Left hindlimb (tissue), 1 donor: ENCODE measurements at regions not wholly inside any gene's neighbourhood (a gene's known extent, or its start where the extent isn't known, plus 50 kb on each side); places are given as distances from the start of the nearest gene placed in this dataset.
"Not testable (repeated sequence)": the region's sequence is repeated elsewhere in the genome, so short reads cannot be mapped to it uniquely, and the experiment has no call there.

Experiments used
- DNase-seq: peaks from one replicate; pipeline ENCODE4 v3.0.0-alpha.2; 2018

DNA sequence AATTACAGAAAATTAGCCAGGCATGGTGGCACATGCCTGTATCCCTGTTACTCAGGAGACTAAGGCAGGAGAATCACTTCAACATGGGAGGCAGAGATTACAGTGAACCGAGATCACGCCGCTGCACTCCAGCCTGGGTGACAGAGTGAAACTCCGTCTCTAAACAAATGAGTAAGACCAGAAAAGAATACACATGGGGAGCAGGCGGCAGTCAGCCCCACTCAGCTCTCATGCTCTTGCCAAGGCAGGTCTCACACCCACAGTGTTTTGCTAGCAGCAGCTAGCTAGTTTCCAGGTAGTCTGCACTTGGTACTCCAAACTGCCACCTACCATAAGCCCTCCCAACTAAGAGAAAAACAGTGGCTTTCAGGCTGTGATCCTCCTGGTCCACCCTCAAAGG is 722.3 kb upstream of the CTNND2 start:
- no peak for DNase-seq

DNA sequence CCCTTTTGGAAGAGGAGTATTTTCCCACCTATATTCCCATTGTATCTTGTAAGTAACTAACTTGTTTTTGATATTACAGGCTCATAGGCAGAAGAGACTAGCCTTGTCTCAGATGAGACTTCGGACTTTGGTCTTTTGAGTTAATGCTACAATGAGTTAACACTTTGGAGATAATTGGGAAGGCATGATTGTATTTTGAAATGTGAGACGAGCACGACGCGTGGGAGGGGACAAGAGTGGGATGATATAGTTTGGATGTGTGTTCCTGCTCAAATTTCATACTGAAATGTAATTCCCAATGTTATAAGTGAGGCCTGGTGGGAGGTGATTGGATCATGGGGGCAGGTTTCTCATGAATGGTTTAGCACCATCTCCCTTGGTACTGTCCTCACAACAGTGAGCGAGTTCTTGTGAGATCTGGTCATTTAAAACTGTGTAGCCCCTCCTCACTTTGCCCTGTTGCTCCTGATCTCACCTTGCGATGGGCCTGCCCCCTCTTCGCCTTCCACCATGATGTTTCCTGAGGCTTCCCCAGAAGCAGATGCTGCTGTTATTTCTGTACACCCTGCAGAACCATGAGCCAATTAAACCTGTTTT is 721.5 kb upstream of the CTNND2 start:
- no peak for DNase-seq

DNA sequence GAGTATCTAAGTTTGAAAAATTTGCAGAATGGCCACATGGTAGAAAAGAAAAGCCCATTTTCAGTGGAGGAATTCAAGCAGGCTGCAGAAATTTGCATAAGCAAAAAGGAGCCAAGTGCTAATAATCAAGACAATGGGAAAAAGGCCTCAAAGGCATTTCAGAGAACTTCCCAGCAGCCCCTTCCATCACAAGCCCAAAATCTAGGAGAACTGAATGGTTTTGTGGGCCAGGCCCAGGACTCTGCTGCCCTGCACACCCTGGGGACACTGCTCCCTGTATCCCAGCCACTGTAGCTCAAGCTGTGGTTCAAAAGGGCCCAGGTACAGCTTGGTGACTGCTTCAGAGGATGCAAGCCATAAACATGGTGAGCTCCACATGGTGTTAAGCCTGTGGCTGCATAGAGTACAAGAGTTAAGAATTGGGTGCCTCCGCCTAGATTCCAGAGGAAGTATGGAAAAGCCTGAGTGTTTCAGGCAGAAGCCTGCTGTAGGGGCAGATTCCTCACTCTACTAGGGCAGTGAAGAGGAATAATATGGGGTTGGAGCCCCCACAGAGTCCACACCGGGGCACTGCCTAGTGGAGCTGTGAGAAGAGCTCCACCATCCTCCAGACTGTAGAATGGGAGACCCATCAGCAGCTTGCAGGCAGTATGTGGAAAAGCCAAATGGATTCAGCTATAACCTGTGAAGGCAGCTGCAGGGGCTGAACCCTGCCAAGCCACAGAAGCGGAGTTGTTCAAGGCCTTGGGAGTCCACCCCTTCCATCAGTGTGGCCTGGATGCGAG is 720.7 kb upstream of the CTNND2 start:
- no peak for DNase-seq

DNA sequence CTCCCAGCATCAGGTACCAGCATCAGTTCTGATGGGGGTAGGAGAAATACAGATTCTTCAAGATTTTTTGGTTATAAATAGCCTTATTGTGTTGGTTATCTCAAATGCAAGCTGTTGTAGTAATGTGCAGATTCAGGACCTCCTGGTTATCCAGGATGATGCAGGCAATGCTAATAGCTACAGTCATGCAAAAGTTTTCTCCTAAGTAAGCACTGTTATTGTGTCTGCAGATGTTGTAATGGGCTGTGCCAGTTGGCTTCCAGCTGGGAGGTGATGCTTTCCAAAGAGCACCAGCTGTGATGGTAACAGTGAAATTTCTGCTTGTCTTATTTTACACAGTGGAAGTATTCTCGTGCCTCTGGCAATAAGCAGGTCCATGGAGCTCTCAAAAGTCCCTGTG is 719.2 kb upstream of the CTNND2 start:
- no peak for DNase-seq

DNA sequence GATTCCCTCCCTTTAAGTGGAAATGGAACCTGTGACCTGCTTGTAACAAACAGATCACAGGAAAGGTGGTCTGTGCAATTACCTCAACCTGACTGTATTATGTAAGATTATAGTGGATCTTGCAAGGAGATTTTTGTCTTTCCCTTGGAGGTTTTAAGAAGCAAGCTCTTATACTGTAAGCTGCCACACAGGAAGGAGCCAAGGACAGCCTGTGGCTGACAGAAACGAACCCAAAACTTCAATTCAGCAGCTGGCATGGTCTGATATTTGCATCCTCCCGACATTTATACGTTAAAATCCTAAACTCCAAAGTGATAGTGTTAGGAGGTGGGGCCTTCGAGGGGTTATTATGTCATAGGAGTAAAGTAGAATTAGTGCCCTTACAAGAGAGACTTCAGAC is 711.8 kb upstream of the CTNND2 start:
- no peak for DNase-seq

DNA sequence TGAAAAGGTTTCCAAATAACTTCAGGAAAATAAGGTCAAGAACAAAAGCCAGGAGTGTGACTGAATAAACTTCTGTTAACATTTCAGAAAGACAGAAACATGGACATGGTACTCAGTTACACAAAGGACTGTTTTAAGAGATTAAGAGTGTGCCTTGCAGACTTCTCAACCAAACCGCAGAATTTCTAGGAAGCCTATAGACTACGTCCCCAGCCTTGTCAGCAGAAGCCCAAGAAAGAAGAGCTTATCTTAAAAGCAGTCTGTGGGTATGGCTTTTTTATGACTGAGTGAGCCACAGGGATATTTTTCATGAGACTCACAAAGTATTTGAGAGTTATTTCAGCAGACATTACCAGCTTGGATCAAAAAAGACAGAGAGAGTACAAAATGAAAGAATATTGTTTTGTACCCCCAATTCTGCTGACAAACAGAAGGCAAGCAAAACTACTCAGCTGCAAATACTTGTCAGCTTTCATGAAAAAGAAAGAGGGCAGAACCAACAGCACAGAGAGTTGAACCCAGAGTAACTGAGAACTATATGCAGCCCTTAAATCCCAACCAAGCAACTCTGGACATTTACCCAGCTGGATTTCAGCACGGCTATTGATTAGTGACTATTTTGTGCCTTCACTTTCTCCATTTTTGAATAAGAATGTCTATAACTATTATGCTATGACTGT is 711.0 kb upstream of the CTNND2 start:
- DNase-seq: no peak

DNA sequence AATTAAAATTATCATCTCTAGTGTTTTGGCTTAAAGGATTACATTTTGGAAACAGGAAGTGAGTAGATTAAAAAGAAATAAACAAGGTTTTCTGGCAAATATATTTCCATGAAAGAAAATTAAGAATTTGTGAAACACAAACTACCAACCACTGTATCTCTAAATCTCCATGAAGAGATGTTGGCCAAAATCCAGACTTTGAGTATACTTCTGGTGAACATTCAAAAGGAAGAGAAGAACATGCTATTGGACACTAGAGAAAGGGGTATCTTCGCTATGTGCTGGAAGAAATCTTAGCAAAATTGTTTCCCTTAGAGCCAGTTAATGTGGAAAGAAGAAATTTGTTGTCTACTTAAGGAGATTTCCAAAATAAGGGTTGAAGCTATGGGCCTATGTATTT is 710.4 kb upstream of the CTNND2 start:
- no peak for DNase-seq

DNA sequence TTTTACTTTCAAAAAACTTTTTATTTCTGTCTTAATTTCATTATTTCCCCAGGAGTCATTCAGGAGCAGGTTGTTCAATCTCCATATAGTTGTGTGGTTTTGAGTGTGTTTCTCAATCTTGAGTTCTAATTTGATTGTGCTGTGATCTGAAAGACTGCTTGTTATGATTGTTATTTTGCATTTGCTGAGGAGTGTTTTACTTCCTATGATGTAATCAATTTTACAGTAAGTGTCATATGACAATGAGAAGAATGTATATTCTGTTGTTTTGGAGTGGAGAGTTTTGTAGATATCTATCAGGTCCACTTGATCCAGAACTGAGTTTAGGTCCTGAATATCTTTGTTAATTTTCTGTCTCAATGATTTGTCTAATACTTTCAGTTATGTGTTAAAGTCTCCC is 706.9 kb upstream of the CTNND2 start:
- no peak for DNase-seq

DNA sequence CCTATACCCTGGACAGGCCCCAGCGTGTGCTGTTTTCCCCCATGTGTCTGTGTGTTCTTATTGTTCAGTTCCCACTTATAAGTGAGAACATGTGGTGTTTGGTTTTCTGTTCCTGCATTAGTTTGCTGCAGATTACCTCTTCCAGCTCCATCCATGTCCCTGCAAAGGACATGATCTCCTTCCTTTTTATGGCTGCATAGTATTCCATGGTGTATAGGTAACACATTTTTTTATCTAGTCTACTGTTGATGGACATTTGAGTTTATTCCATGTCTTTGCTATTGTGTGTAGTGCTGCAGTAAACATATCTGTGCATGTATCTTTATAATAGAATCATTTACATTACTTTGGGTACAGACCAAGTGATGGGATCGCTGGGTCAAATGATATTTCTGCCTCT is 703.6 kb upstream of the CTNND2 start:
- DNase-seq: not testable (repeated sequence)

DNA sequence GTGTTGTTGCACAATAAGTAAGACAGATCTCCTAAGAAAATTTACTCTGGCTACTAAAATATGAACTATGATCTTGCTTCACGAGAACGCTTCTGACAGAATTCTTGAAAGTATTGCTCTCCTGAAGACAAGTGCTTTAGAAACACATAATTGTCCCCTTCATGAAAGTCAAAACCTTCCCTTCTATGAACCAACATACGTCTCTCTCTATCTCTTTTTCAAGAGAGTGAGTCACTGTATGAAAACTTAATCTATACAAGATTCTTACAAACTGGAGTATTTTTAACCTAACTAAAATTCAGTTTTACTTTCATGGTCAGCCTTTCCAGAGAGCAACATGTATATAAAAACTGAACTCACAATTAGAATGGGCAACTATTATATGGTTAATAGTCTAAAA is 688.0 kb upstream of the CTNND2 start:
- no peak for DNase-seq

DNA sequence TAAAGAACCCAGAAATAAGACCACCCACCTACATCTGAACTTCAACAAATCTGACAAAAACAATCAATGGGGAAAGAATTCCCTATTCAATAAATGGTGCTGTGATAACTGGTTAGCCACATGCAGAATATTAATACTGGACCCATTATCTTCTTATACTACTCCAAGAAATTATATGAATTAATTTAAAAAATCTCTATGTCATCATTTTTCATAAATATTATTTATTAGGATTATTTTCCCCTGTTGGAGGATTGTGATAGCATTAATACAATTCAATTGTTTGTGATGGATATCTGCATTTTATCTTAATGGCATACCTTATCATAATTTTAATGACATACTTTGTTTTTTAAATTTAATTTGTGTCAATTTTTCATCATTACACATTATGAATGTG is 682.2 kb upstream of the CTNND2 start:
- no peak for DNase-seq

DNA sequence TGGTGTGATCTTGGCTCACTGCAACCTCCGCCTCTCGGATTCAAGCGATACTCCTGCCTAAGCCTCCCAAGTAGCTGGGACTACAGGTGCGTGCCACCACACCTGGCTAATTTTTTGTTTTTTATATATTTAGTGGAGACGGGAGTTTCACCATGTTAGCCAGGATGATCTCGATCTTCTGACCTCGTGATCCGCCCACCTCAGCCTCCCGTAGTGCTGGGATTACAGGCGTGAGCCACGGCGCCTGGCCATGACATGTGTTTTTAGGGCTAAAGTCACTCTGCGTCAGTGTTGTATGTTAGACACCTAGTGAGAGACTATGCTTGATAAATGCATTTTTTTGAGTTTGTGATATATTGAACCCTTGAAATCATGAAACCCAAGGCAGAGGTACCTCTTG is 674.6 kb upstream of the CTNND2 start:
- DNase-seq: not testable (repeated sequence)

DNA sequence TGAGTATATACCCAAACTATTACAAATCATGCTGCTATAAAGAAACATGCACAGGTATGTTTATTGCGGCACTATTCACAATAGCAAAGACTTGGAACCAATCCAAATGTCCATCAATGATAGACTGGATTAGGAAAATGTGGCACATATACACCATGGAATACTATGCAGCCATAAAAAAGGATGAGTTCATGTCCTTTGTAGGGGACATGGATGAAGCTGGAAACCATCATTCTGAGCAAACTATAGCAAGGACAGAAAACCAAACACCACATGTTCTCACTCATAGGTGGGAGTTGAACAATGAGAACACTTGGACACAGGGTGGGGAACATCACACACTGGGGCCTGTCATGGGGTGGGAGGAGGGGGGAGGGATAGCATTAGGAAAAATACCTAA is 672.7 kb upstream of the CTNND2 start:
- DNase-seq: not testable (repeated sequence)

DNA sequence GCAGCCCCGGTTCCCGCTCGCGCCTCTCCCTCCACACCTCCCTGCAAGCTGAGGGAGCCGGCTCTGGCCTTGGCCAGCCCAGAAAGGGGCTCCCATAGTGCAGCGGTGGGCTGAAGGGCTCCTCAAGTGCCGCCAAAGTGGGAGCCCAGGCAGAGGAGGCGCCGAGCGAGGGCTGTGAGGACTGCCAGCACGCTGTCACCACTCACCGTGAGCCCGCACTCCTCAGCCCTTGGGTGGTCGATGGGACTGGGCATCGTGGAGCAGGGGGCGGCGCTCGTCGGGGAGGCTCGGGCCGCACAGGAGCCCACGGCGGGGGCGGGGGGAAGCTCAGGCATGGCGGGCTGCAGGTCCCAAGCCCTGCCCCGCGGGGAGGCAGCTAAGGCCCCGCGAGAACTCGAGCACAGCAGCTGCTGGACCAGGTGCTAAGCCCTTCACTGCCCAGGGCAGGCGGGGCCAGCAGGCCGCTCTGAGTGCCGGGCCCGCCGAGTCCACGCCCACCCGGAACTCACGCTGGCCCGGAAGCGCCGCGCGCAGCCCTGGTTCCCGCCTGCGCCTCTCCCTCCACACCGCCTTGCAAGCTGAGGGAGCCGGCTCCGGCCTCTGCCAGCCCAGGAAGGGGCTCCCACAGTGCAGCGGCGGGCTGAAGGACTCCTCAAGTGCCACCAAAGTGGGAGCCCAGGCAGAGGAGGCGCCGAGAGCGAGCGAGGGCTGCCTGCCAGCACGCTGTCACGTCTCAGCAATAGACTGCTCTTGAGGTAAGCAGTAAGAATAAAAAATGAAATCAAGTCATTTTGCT is 670.2 kb upstream of the CTNND2 start:
- DNase-seq: not testable (repeated sequence)

DNA sequence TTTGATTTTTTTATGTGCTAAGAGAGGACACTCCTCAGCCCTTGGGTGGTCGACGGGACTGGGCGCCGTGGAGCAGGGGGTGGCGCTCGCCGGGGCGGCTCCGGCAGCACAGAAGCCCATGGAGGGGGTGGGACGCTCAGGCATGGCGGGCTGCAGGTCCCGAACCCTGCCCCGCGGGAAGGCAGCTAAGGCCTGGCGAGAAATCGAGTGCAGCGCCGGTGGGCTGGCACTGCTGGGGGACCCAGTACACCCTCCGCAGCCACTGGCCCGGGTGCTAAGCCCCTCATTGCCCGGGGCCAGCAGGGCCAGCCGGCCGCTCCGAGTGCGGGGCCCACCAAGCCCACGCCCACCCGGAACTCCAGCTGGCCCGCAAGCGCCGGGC is 669.7 kb upstream of the CTNND2 start:
- not testable (repeated sequence) for DNase-seq

DNA sequence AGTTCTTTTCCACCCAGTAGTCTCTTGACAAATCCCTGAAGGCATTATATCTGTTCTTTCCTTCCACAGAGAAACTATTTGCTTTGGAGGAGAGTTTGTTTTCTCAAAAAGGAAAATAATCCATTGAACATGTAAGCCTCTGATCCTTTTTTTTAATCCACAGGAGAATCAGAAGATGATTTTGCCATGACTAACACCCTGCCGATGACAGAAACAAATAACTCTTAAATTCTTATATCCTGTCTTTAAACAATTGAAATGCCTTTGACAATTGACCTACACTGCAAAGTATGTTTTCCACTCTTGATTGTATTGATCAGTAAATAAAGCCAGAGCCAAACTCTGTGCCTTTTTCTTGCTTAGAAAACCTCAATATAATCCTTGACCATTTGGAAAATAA is 666.4 kb upstream of the CTNND2 start:
- no peak for DNase-seq

DNA sequence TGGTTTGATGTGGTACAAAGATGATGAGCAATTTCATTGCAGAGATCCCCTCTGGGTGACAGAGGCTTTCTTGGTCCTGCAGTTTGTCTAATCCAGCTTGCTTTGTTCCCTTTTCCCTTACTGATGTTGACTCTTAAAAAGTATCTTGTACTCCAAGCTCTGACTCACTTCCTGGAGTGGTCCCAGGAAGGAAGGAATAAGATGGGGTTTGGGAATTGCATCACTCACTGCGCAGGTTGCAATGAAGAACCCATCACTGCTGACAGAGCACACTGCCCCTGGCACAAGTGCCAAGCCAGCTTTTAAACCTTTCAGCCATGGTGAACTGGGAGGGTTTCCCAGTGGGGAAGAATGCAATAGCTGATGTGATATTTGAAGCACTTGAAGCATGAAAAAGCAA is 662.2 kb upstream of the CTNND2 start:
- no peak for DNase-seq

DNA sequence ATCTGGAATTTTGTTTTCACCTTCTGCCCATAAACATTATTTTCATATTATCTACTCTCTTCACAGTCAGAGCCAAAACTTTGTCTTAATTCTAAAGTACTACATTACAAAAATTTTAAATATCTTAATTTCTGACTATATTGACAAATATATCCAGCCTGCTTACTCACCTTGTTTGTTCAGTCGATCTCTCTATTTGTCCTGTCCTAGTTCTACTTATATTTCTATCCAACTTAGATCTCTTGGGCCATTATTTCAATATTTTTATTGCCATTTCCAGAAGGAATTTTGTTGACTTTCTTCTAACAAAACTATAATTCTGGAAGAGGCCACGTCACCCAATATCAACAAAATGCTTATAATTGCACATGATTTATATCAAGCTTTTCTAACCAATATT is 652.8 kb upstream of the CTNND2 start:
- no peak for DNase-seq

DNA sequence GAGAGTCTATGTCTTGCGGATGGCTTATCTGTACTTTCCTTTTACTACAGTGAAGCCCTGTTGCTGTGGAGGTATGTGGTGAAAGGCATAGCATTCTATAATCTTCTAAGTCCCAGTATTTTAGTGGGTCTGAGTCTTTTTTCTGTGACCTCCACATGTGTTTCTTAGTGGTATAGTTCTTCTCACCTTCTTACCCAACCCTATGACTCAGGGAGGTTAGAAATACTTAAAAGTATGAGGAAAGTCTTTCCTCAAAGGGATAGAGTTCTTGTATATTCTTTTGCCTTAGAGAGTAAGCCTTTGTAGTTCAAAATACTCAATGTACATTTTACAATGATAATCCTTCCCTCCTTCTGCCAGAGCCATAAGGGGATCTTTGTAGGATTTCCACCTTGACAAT is 621.9 kb upstream of the CTNND2 start:
- DNase-seq: no peak

DNA sequence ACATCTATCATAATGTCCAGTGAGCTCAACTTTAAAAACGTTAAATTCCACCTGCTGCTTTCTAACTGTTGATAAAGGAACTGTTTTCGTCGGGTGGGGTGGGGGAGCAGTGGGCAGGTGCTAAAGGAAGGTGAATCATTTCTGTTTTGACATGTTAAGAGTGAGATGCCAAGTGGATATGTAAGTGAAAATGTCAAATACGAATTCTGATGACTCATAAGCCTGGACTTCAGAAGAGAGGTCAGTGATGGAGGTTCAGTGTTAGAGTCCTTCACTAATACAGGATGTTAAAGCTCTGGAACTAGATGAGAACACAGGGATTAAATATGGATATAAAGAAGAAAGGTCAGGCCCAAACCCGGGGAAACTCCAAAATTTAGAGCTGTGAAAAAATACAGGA is 617.9 kb upstream of the CTNND2 start:
- no peak for DNase-seq

DNA sequence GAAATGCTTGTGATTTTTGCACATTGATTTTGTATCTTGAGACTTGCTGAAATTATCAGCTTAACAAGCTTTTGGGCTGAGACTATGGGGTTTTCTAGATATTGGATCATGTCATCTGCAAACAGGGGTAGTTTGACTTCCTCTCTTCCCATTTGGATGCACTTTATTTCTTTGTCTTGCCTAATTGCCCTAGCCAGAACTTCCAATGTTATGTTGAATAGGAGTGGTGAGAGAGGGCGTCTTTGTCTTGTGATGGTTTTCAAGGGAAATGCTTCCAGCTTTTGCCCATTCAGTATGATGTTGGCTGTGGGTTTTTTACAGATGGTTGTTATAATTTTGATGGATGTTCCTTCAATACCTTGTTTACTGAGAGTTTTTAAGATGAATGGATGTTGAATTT is 600.7 kb upstream of the CTNND2 start:
- not testable (repeated sequence) for DNase-seq

DNA sequence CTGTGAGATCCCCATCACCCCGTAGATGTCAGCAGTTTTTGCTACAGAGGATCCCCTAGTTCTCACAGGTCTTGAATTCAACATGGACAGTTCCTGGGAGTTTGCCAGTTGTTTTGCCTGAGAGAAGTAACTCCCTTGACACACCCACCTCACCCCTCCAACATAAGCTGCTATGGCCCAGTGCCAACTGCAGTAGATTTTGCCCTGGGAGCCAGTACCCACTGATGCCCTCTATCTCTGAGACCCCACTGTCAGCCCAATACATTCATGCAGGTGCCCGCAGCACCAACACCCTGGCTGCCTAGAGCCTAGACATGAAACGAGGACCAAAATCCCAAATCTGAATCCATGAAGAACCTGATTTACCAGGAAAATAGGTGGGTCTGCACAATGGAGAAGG is 583.9 kb upstream of the CTNND2 start:
- no peak for DNase-seq

DNA sequence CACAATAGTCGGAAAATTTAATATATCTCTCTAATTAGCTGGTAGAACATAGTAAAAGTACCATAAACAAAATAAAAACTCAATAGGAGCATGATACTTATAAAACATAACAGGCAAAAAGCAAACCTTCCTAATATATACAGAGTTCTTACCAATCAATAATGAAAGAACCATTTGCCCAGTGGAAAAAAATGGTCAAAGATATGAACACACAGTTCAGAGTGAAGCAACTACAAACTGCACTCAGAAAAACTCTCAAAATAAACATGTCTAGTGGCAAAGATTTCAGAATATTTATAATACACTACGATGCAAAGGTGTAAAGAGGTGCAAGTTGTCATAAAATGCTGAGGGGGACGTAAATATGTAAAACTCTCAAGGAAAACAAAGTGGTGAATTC is 576.2 kb upstream of the CTNND2 start:
- DNase-seq: no peak

DNA sequence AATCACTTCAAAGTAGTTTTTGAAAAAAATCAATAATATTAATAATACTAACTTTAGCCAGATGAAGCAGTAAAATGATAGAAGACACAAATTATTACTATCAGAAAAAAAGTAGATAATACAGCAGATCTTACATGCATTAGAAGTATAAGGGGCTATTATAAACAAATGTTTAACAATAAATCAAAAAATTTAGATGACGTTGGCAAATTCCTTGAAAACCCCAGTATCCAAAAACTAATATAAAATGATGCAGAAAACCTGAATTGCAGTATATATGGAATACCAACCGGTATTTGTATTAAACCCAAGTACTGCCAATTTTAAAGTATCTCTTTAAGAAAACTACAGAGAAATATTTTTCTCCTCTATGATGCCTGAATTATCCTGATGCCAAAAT is 573.3 kb upstream of the CTNND2 start:
- no peak for DNase-seq
